Forelimb muscle (tissue), 1 donor: ENCODE measurements at regions not wholly inside any gene's neighbourhood (a gene's known extent, or its start where the extent isn't known, plus 50 kb on each side); places are given as distances from the start of the nearest gene placed in this dataset.
"Not testable (repeated sequence)": the region's sequence is repeated elsewhere in the genome, so short reads cannot be mapped to it uniquely, and the experiment has no call there.

ENCODE experiments used
- DNase-seq: peaks from one replicate; pipeline ENCODE4 v3.0.0-alpha.2; 2013; ENCODE audit warnings: low read depth

GRCh38 chr1:4476394-4476793, 178.0 kb upstream of the AJAP1 start:
- DNase-seq: no peak

- DNase-seq: no peak
Measured at GRCh38 chr1:4481451-4481850, 173.0 kb upstream of the AJAP1 start.

- DNase-seq: no peak
Measured at GRCh38 chr1:4482526-4482925, 171.9 kb upstream of the AJAP1 start.

- DNase-seq: no peak
Measured at GRCh38 chr1:4483021-4483625, 171.3 kb upstream of the AJAP1 start.

- no peak for DNase-seq
Measured at GRCh38 chr1:4485398-4485797, 169.0 kb upstream of the AJAP1 start.

GRCh38 chr1:4485878-4486277, 168.5 kb upstream of the AJAP1 start:
- no peak for DNase-seq

- DNase-seq: no peak
Measured at GRCh38 chr1:4486408-4487120, 167.8 kb upstream of the AJAP1 start.

- no peak for DNase-seq
Measured at GRCh38 chr1:4488018-4488417, 166.4 kb upstream of the AJAP1 start.

- no peak for DNase-seq
Measured at GRCh38 chr1:4489486-4489885, 164.9 kb upstream of the AJAP1 start.

- DNase-seq: not testable (repeated sequence)
Measured at GRCh38 chr1:4489992-4490391, 164.4 kb upstream of the AJAP1 start.

GRCh38 chr1:4494027-4494426, 160.4 kb upstream of the AJAP1 start:
- no peak for DNase-seq

GRCh38 chr1:4494558-4494957, 159.9 kb upstream of the AJAP1 start:
- no peak for DNase-seq

- no peak for DNase-seq
Measured at GRCh38 chr1:4495809-4496208, 158.6 kb upstream of the AJAP1 start.

- DNase-seq: no peak
Measured at GRCh38 chr1:4500441-4500840, 154.0 kb upstream of the AJAP1 start.

GRCh38 chr1:4506591-4506990, 147.8 kb upstream of the AJAP1 start:
- DNase-seq: no peak

- DNase-seq: no peak
Measured at GRCh38 chr1:4509206-4509605, 145.2 kb upstream of the AJAP1 start.

GRCh38 chr1:4510276-4510691, 144.1 kb upstream of the AJAP1 start:
- DNase-seq: no peak

GRCh38 chr1:4511374-4511773, 143.0 kb upstream of the AJAP1 start:
- DNase-seq: no peak

GRCh38 chr1:4512636-4513035, 141.8 kb upstream of the AJAP1 start:
- DNase-seq: peak; percentile 44

GRCh38 chr1:4513685-4514084, 140.7 kb upstream of the AJAP1 start:
- no peak for DNase-seq

- no peak for DNase-seq
Measured at GRCh38 chr1:4515727-4516289, 138.6 kb upstream of the AJAP1 start.

- no peak for DNase-seq
Measured at GRCh38 chr1:4516596-4516995, 137.8 kb upstream of the AJAP1 start.

- no peak for DNase-seq
Measured at GRCh38 chr1:4517186-4517954, 137.0 kb upstream of the AJAP1 start.
